ENCODE measurements at regions not wholly inside any gene's neighbourhood (a gene's known extent, or its start where the extent isn't known, plus 50 kb on each side); places are given as distances from the start of the nearest gene placed in this dataset.

GRCh38 chr2:34373586-34374233, 774.6 kb upstream of the FAM98A start:
- Mint-ChIP-seq H3K27ac (no peak overlapping the region), H3K9me3 (peaks cover 3% of the 10 kb centered on the region), H3K4me1 (ENCODE audit: low read depth) (no peaks in the 10 kb centered on the region), H3K36me3 (ENCODE audit: low read depth) (no peaks in the 10 kb centered on the region), H3K27me3 (no peaks in the 10 kb centered on the region), H3K4me3 (no peak overlapping the region)
- Histone ChIP-seq H3K9me3 (ENCODE audit: control insufficient read depth in 1 of 2, insufficient read depth in 1 of 2, low read length in 2 of 2) (peaks cover 0 to 3% of the 10 kb centered on the region in 2 experiments), H3K27ac (ENCODE audit: low read depth in 1 of 2, low read length in 2 of 2) (no peak overlapping the region), H3K27me3 (ENCODE audit: control insufficient read depth in 1 of 2, insufficient read depth in 2 of 2, low read length in 2 of 2) (no peaks in the 10 kb centered on the region), H3K4me1 (ENCODE audit: insufficient read depth, low read length) (no peaks in the 10 kb centered on the region), H3K36me3 (ENCODE audit: insufficient read depth, low read length) (no peaks in the 10 kb centered on the region), H3K4me3 (ENCODE audit: low read length) (no peak overlapping the region)
- intact Hi-C loops (cut with DNase I, micrococcal nuclease) = no loop called here
- ATAC-seq (ENCODE audit: poor library complexity) (no peak), DNase-seq (no peak)
- POLR2A ChIA-PET = no interaction called here
- no peak for TF ChIP-seq CTCF (IDR thresholded peaks at IDR 0.05)
- CTCF ChIA-PET = no interaction called here

GRCh38 chr2:34372967-34373366, 773.9 kb upstream of the FAM98A start:
- POLR2A ChIA-PET = no interaction called here
- Histone ChIP-seq H3K27me3 (ENCODE audit: control insufficient read depth in 1 of 2, insufficient read depth in 2 of 2, low read length in 2 of 2) (no peaks in the 10 kb centered on the region), H3K27ac (ENCODE audit: low read depth in 1 of 2, low read length in 2 of 2) (no peak overlapping the region), H3K4me3 (ENCODE audit: low read length) (no peak overlapping the region), H3K36me3 (ENCODE audit: insufficient read depth, low read length) (no peaks in the 10 kb centered on the region), H3K4me1 (ENCODE audit: insufficient read depth, low read length) (no peaks in the 10 kb centered on the region), H3K9me3 (ENCODE audit: control insufficient read depth in 1 of 2, insufficient read depth in 1 of 2, low read length in 2 of 2) (peaks cover 0 to 3% of the 10 kb centered on the region in 2 experiments)
- ATAC-seq (ENCODE audit: poor library complexity) (no peak), DNase-seq (no peak)
- H3K4me3 Mint-ChIP-seq = no peak overlapping the region
- H3K9me3 Mint-ChIP-seq = peaks cover 3% of the 10 kb centered on the region
- no peaks in the 10 kb centered on the region for H3K4me1 Mint-ChIP-seq (ENCODE audit: low read depth)
- no peak overlapping the region for H3K27ac Mint-ChIP-seq
- H3K36me3 Mint-ChIP-seq (ENCODE audit: low read depth) = no peaks in the 10 kb centered on the region
- no peak for TF ChIP-seq CTCF (IDR thresholded peaks at IDR 0.05)
- intact Hi-C loops (cut with DNase I, micrococcal nuclease) = no loop called here
- H3K27me3 Mint-ChIP-seq = no peaks in the 10 kb centered on the region
- CTCF ChIA-PET = no interaction called here

- intact Hi-C loops (cut with DNase I, micrococcal nuclease) = no loop called here
- CTCF ChIA-PET = no interaction called here
- POLR2A ChIA-PET = no interaction called here
- Mint-ChIP-seq H3K9me3 (peaks cover 3% of the 10 kb centered on the region), H3K4me1 (ENCODE audit: low read depth) (no peaks in the 10 kb centered on the region), H3K36me3 (ENCODE audit: low read depth) (no peaks in the 10 kb centered on the region), H3K27me3 (no peaks in the 10 kb centered on the region), H3K27ac (no peak overlapping the region), H3K4me3 (no peak overlapping the region)
- H3K4me3 ChIP-seq (ENCODE audit: low read length) = no peak overlapping the region
- no peak overlapping the region for H3K27ac ChIP-seq (ENCODE audit: low read depth in 1 of 2, low read length in 2 of 2)
- no peaks in the 10 kb centered on the region for H3K27me3 ChIP-seq (ENCODE audit: control insufficient read depth in 1 of 2, insufficient read depth in 2 of 2, low read length in 2 of 2)
- no peak for DNase-seq
- H3K9me3 ChIP-seq (ENCODE audit: control insufficient read depth in 1 of 2, insufficient read depth in 1 of 2, low read length in 2 of 2) = peaks cover 0 to 3% of the 10 kb centered on the region in 2 experiments
- no peaks in the 10 kb centered on the region for H3K4me1 ChIP-seq (ENCODE audit: insufficient read depth, low read length)
- no peak for TF ChIP-seq CTCF (IDR thresholded peaks at IDR 0.05)
- no peak for ATAC-seq (ENCODE audit: poor library complexity)
- H3K36me3 ChIP-seq (ENCODE audit: insufficient read depth, low read length) = no peaks in the 10 kb centered on the region
Measured at GRCh38 chr2:34371711-34372110, 772.6 kb upstream of the FAM98A start.

Data from CD4-positive, alpha-beta T cell (primary cell).